Breast epithelium (tissue), 3 donors: ENCODE measurements at regions not wholly inside any gene's neighbourhood (a gene's known extent, or its start where the extent isn't known, plus 50 kb on each side); places are given as distances from the start of the nearest gene placed in this dataset.

Experiments used
- CTCF ChIP-seq, 3 donors: fragments of 450-650 bp; IDR thresholded peaks; one replicate each; pipeline ENCODE4 v1.5.1; 2016 to 2017; ENCODE audit warnings: antibody characterized with exemption in 3 of 3, mild to moderate bottlenecking in 3 of 3, moderate library complexity in 3 of 3
- POLR2AphosphoS5 ChIP-seq, 3 donors: sonication (generic); formaldehyde crosslinking; IDR thresholded peaks; one replicate each; pipeline ENCODE4 v1.6.1; 2017; ENCODE audit warnings: antibody characterized with exemption in 3 of 3

- TF ChIP-seq CTCF (IDR thresholded peaks at IDR 0.05) (no peak), POLR2AphosphoS5 (IDR thresholded peaks at IDR 0.05) (no peak)
Observed at GRCh38 chr10:6321880-6322279, 119.1 kb downstream of the PFKFB3 start.
